GM12878 (cell line): ENCODE measurements at regions not wholly inside any gene's neighbourhood (a gene's known extent, or its start where the extent isn't known, plus 50 kb on each side); places are given as distances from the start of the nearest gene placed in this dataset.

Experiments
- ATAC-seq: fragments of 200-7000 bp; cut with Tn5 transposase; 3 replicates; pipeline ENCODE4 v1.9.1; 2020; ENCODE audit warnings: mild to moderate bottlenecking, moderate library complexity
- BruUV-seq: library from RNA; stranded (reverse); fragments of 400-500 nt; replicated peaks from 2 replicates; lab custom pipeline; 2021; lab: Mats Ljungman, UMichigan
- CTCF ChIA-PET: fragments of 300-600 bp; sonication (Branson Sonifier 250); formaldehyde crosslinking; extraction: SDS; loops from one replicate; lab custom pipeline; 2021; ENCODE audit warnings: inconsistent platforms; lab: Yijun Ruan, JAX
- POLR2A ChIA-PET: fragments of 350-600 bp; formaldehyde crosslinking; extraction: SDS; loops from one replicate; lab custom pipeline; 2021; ENCODE audit warnings: inconsistent platforms; lab: Charles Lee
- RAD21 ChIA-PET: fragments of 300-600 bp; sonication (Branson Sonifier 250); formaldehyde crosslinking; loops from one replicate; lab custom pipeline; 2023; ENCODE audit warnings: antibody characterized with exemption; ENCODE audit not compliant: unreplicated experiment; lab: Charles Lee
- SMC1A ChIA-PET: fragments of 300-600 bp; sonication (Branson Sonifier 250); formaldehyde crosslinking; loops from one replicate; lab custom pipeline; 2023; ENCODE audit not compliant: unreplicated experiment, uncharacterized antibody; lab: Charles Lee
- DNase-seq: peaks from one replicate; pipeline ENCODE4 v3.0.0-alpha.2; 2011; ENCODE audit warnings: low read depth, low spot score
- FAIRE-seq: peaks from 3 replicates; lab custom pipeline; 2011; peaks lifted over from hg19 to GRCh38; lab: Jason Lieb, UNC
- H2AFZ ChIP-seq: 2 replicates; pipeline ENCODE4 v1.6.0; 2011; ENCODE audit warnings: low read depth, low read length, control low read depth; ENCODE audit not compliant: control insufficient read depth
- H3K27ac ChIP-seq: 2 replicates; pipeline ENCODE4 v1.5.1; 2011; ENCODE audit warnings: control low read depth; ENCODE audit not compliant: control insufficient read depth, insufficient read depth
- H3K27me3 ChIP-seq, 2 experiments: replicated peaks in 1 of 2; 2 replicates each; pipeline versions ENCODE4 v1.6.0 to v1.6.1; 2011; ENCODE audit warnings: low read length in 1 of 2; ENCODE audit not compliant: control insufficient read depth in 2 of 2, insufficient read depth in 2 of 2
- H3K36me3 ChIP-seq, 2 experiments: 2 replicates each; pipeline ENCODE4 v1.5.1; 2011; ENCODE audit warnings: low read length in 1 of 2; ENCODE audit not compliant: control insufficient read depth in 2 of 2, insufficient read depth in 2 of 2
- H3K4me1 ChIP-seq: 2 replicates; pipeline ENCODE4 v1.6.1; 2011; ENCODE audit warnings: mild to moderate bottlenecking, low read length, moderate library complexity, mixed read lengths; ENCODE audit not compliant: control insufficient read depth, insufficient read depth
- H3K4me2 ChIP-seq: 2 replicates; pipeline ENCODE4 v1.6.0; 2011; ENCODE audit warnings: control low read depth; ENCODE audit not compliant: control insufficient read depth, insufficient read depth
- H3K4me3 ChIP-seq: fragments of 200-600 bp; sonication (generic); 2 replicates; pipeline ENCODE4 v1.5.1; 2016
- H3K79me2 ChIP-seq: 2 replicates; pipeline ENCODE4 v1.6.0; 2011; ENCODE audit warnings: low read length; ENCODE audit not compliant: control insufficient read depth, insufficient read depth
- H3K9ac ChIP-seq: 2 replicates; pipeline ENCODE4 v1.8.0; 2011; ENCODE audit warnings: low read length, control low read depth, mixed read lengths; ENCODE audit not compliant: control insufficient read depth, insufficient read depth
- H3K9me3 ChIP-seq: replicated peaks from 3 replicates; pipeline ENCODE4 v1.5.1; 2011; ENCODE audit warnings: mild to moderate bottlenecking, low read length; ENCODE audit not compliant: control insufficient read depth, insufficient read depth
- H4K20me1 ChIP-seq: 2 replicates; pipeline ENCODE4 v1.6.0; 2011; ENCODE audit not compliant: control insufficient read depth, insufficient read depth
- POU2F2 ChIP-seq: IDR thresholded peaks from 3 replicates; pipeline ENCODE4 v1.6.1; 2011; ENCODE audit warnings: low read depth, mild to moderate bottlenecking, low read length, borderline replicate concordance
- RAD21 ChIP-seq: IDR thresholded peaks from 2 replicates; pipeline ENCODE4 v1.6.1; 2011; ENCODE audit warnings: mild to moderate bottlenecking, low read depth, low read length, moderate library complexity; ENCODE audit not compliant: insufficient read depth
- WGBS: methylation state at CpG from one replicate; pipeline ENCODE4 v1.1.6; 2016; ENCODE audit warnings: low lambda C conversion rate; ENCODE audit not compliant: insufficient replicate concordance, insufficient coverage; ENCODE audit errors: missing lambda C conversion rate; 5-methylcytosine and 5-hydroxymethylcytosine counted together
- in situ Hi-C: fragments of 300-500 bp; cut with MboI; formaldehyde crosslinking; loops from 9 replicates; pipeline ENCODE4 v1.14.3; 2018; ENCODE audit warnings: mixed read lengths
- intact Hi-C: fragments of 100-400 bp; cut with micrococcal nuclease; formaldehyde crosslinking; loops from one replicate; pipeline ENCODE4 v1.14.2; 2022; ENCODE audit not compliant: unreplicated experiment
- TF ChIP-seq, protein P1 (sequence below), 3 experiments: IDR thresholded peaks in 2 of 3; conservative IDR thresholded peaks in 1 of 3; 2 replicates each; pipeline ENCODE4 v1.5.1; 2011; ENCODE audit warnings: low read depth in 3 of 3, low read length in 3 of 3, mild to moderate bottlenecking in 3 of 3, control low read depth in 2 of 3, moderate library complexity in 2 of 3, inconsistent platforms in 1 of 3, mixed read lengths in 1 of 3; ENCODE audit not compliant: control insufficient read depth in 2 of 3, insufficient read depth in 1 of 3; ENCODE audit errors: extremely low read depth in 1 of 3

DNA sequence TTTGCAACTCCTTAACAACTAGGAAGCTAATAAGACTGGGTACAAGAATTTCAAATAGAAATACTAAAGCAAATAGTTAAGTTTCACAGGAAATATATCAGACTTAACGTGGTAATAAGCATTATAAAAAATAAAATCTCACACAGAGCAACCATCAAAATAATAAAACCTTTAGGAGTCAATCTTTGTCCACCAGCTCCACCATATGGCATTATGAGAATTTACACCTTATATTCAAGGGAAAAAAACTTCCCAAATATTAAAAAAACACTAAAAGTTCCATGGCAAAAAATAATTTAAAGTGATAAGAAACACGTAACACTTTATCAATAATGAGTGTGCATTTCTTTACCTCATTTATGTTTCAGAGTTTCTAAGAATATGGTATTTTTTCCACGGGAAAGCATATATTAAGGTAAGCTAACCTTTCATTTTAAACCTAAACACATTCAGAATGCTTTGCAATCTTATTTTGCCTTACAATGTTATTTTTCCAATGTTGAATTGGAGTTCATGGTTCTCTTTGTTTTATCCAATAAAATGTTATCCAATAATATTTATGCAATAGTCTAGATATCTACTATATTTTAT lies 423.2 kb upstream of the SGCG start:
- BruUV-seq = no TSS peak

More for the DNA sequence above, 423.2 kb upstream of the SGCG start:
- Histone ChIP-seq H3K36me3 (no peaks in the 10 kb centered on the region), H3K4me3 (no peak overlapping the region), H3K9me3 (no peaks in the 10 kb centered on the region), H3K27ac (no peak overlapping the region), H3K9ac (no peak overlapping the region), H3K4me1 (no peaks in the 10 kb centered on the region), H2AFZ (no peak overlapping the region), H3K79me2 (no peaks in the 10 kb centered on the region), H3K27me3 (no peaks in the 10 kb centered on the region), H4K20me1 (no peaks in the 10 kb centered on the region), H3K4me2 (no peak overlapping the region)
- in situ Hi-C loops (no loop called here), intact Hi-C loops (loop anchor here (10.0 kb wide), 1 partner anchor 1123 kb away; no protein-coding TSS in a partner anchor)
- FAIRE-seq (no peak), ATAC-seq (no peak), DNase-seq (no peak)
- CTCF ChIA-PET = interaction anchor here (1.2 to 1.6 kb wide), 4 partner anchors 10 to 1120 kb away, joined by 3 to 4 read pairs (median 3); no protein-coding TSS in a partner anchor
- TF ChIP-seq POU2F2 (no peak), RAD21 (peak; percentile 52)
- TF ChIP-seq, protein P1, sequence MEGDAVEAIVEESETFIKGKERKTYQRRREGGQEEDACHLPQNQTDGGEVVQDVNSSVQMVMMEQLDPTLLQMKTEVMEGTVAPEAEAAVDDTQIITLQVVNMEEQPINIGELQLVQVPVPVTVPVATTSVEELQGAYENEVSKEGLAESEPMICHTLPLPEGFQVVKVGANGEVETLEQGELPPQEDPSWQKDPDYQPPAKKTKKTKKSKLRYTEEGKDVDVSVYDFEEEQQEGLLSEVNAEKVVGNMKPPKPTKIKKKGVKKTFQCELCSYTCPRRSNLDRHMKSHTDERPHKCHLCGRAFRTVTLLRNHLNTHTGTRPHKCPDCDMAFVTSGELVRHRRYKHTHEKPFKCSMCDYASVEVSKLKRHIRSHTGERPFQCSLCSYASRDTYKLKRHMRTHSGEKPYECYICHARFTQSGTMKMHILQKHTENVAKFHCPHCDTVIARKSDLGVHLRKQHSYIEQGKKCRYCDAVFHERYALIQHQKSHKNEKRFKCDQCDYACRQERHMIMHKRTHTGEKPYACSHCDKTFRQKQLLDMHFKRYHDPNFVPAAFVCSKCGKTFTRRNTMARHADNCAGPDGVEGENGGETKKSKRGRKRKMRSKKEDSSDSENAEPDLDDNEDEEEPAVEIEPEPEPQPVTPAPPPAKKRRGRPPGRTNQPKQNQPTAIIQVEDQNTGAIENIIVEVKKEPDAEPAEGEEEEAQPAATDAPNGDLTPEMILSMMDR (IDR thresholded peaks at IDR 0.05 in 2 of 3, conservative IDR thresholded peaks at IDR 0.05 in 1 of 3; ENCODE audit: control insufficient read depth in 2 of 3, extremely low read depth in 1 of 3, insufficient read depth in 1 of 3, low read depth in 3 of 3, low read length in 3 of 3) = peak in 1 of 3 experiments; percentile 2; a peak in 1 of 6 replicates
- RAD21 ChIA-PET = no interaction called here
- POLR2A ChIA-PET = no interaction called here
- 5% methylated on average over 3 of the region's 3 CpGs for WGBS
- SMC1A ChIA-PET = interaction anchor here (0.8 to 2.2 kb wide), 5 partner anchors 10 to 1174 kb away, joined by 3 to 12 read pairs (median 3); no protein-coding TSS in a partner anchor
